NCI-H1436 (cell line): ENCODE measurements at regions not wholly inside any gene's neighbourhood (a gene's known extent, or its start where the extent isn't known, plus 50 kb on each side); places are given as distances from the start of the nearest gene placed in this dataset.

Experiments
- DNase-seq: peaks from one replicate; lab custom pipeline; 2025; lab: John Stamatoyannopoulos, UW

GRCh38 chr3:147937891-147938290 is 528.7 kb downstream of the ZIC1 start:
- no peak for DNase-seq

GRCh38 chr3:147939425-147939824 is 530.3 kb downstream of the ZIC1 start:
- DNase-seq: no peak

GRCh38 chr3:147939839-147940238 is 530.7 kb downstream of the ZIC1 start:
- no peak for DNase-seq

- DNase-seq: no peak
Observed at GRCh38 chr3:147940405-147941193, 531.4 kb downstream of the ZIC1 start.

- no peak for DNase-seq
Observed at GRCh38 chr3:147941969-147942368, 532.8 kb downstream of the ZIC1 start.

GRCh38 chr3:147943265-147943945 is 534.2 kb downstream of the ZIC1 start:
- no peak for DNase-seq

GRCh38 chr3:147945968-147946519 is 536.9 kb downstream of the ZIC1 start:
- peak; percentile 60 for DNase-seq

- no peak for DNase-seq
Observed at GRCh38 chr3:147956615-147957014, 547.5 kb downstream of the ZIC1 start.

GRCh38 chr3:147958754-147959153 is 549.6 kb downstream of the ZIC1 start:
- DNase-seq: no peak

- no peak for DNase-seq
Observed at GRCh38 chr3:147960786-147961185, 551.6 kb downstream of the ZIC1 start.

- no peak for DNase-seq
Observed at GRCh38 chr3:147962408-147963164, 553.4 kb downstream of the ZIC1 start.

GRCh38 chr3:147963711-147964110 is 554.5 kb downstream of the ZIC1 start:
- DNase-seq: no peak

GRCh38 chr3:147975165-147975564 is 566.0 kb downstream of the ZIC1 start:
- no peak for DNase-seq

- no peak for DNase-seq
Observed at GRCh38 chr3:147977001-147977400, 567.8 kb downstream of the ZIC1 start.

- no peak for DNase-seq
Observed at GRCh38 chr3:147987549-147987948, 578.4 kb downstream of the ZIC1 start.

GRCh38 chr3:147989344-147989743 is 580.2 kb downstream of the ZIC1 start:
- DNase-seq: no peak

GRCh38 chr3:148002705-148003205 is 593.6 kb downstream of the ZIC1 start:
- DNase-seq: no peak

- no peak for DNase-seq
Observed at GRCh38 chr3:148004331-148004730, 595.2 kb downstream of the ZIC1 start.

GRCh38 chr3:148005456-148005855 is 596.3 kb downstream of the ZIC1 start:
- DNase-seq: no peak

- DNase-seq: no peak
Observed at GRCh38 chr3:148006508-148006907, 597.3 kb downstream of the ZIC1 start.

- no peak for DNase-seq
Observed at GRCh38 chr3:148008591-148008990, 599.4 kb downstream of the ZIC1 start.

GRCh38 chr3:148020861-148021260 is 611.7 kb downstream of the ZIC1 start:
- no peak for DNase-seq
